ENCODE measurements at regions not wholly inside any gene's neighbourhood (a gene's known extent, or its start where the extent isn't known, plus 50 kb on each side); places are given as distances from the start of the nearest gene placed in this dataset.

GRCh38 chr4:62960415-62960814, 1448.8 kb downstream of the TECRL start:
- ATAC-seq (ENCODE audit: low FRiP score in 2 of 2), result no peak
- H3K9me3 ChIP-seq, result no peaks in the 10 kb centered on the region
- H3K36me3 ChIP-seq, result no peaks in the 10 kb centered on the region
- H3K4me1 ChIP-seq, result no peaks in the 10 kb centered on the region
- no peak overlapping the region for H3K4me3 ChIP-seq
- no peak for DNase-seq
- H3K27me3 ChIP-seq, result no peaks in the 10 kb centered on the region
- 64 to 65% methylated on average over 2 of the region's 2 CpGs for WGBS, 2 donors
- H3K27ac ChIP-seq, result no peak overlapping the region
- no peak for TF ChIP-seq EP300 (IDR thresholded peaks at IDR 0.05)
- TF ChIP-seq POLR2A (IDR thresholded peaks at IDR 0.05), result no peak
- TF ChIP-seq, protein P1, sequence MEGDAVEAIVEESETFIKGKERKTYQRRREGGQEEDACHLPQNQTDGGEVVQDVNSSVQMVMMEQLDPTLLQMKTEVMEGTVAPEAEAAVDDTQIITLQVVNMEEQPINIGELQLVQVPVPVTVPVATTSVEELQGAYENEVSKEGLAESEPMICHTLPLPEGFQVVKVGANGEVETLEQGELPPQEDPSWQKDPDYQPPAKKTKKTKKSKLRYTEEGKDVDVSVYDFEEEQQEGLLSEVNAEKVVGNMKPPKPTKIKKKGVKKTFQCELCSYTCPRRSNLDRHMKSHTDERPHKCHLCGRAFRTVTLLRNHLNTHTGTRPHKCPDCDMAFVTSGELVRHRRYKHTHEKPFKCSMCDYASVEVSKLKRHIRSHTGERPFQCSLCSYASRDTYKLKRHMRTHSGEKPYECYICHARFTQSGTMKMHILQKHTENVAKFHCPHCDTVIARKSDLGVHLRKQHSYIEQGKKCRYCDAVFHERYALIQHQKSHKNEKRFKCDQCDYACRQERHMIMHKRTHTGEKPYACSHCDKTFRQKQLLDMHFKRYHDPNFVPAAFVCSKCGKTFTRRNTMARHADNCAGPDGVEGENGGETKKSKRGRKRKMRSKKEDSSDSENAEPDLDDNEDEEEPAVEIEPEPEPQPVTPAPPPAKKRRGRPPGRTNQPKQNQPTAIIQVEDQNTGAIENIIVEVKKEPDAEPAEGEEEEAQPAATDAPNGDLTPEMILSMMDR (IDR thresholded peaks at IDR 0.05), result no peak
- TF ChIP-seq POLR2AphosphoS5 (IDR thresholded peaks at IDR 0.05), result no peak

GRCh38 chr4:62953752-62954151, 1455.5 kb downstream of the TECRL start:
- no peak overlapping the region for H3K27ac ChIP-seq
- no peaks in the 10 kb centered on the region for H3K27me3 ChIP-seq
- H3K4me3 ChIP-seq, result no peak overlapping the region
- TF ChIP-seq, protein P1 (IDR thresholded peaks at IDR 0.05), result no peak
- TF ChIP-seq EP300 (IDR thresholded peaks at IDR 0.05) (no peak), POLR2A (IDR thresholded peaks at IDR 0.05) (no peak), POLR2AphosphoS5 (IDR thresholded peaks at IDR 0.05) (no peak)
- H3K9me3 ChIP-seq, result no peaks in the 10 kb centered on the region
- no peaks in the 10 kb centered on the region for H3K4me1 ChIP-seq
- DNase-seq (no peak), ATAC-seq (ENCODE audit: low FRiP score in 2 of 2) (no peak)
- WGBS, 2 donors, result 57 to 62% methylated on average over 3 of the region's 3 CpGs
- no peaks in the 10 kb centered on the region for H3K36me3 ChIP-seq

GRCh38 chr4:62952366-62952765, 1456.9 kb downstream of the TECRL start:
- TF ChIP-seq POLR2AphosphoS5 (IDR thresholded peaks at IDR 0.05) (no peak), POLR2A (IDR thresholded peaks at IDR 0.05) (no peak), EP300 (IDR thresholded peaks at IDR 0.05) (no peak)
- TF ChIP-seq, protein P1 (IDR thresholded peaks at IDR 0.05), result no peak
- 49 to 76% methylated on average over 3 of the region's 3 CpGs for WGBS, 2 donors

GRCh38 chr4:62948108-62948507, 1461.1 kb downstream of the TECRL start:
- no peaks in the 10 kb centered on the region for H3K27me3 ChIP-seq
- no peaks in the 10 kb centered on the region for H3K9me3 ChIP-seq
- no peak for DNase-seq
- no peak overlapping the region for H3K27ac ChIP-seq
- H3K4me1 ChIP-seq, result no peaks in the 10 kb centered on the region
- H3K4me3 ChIP-seq, result no peak overlapping the region
- no peaks in the 10 kb centered on the region for H3K36me3 ChIP-seq
- no peak for TF ChIP-seq POLR2A (IDR thresholded peaks at IDR 0.05)
- TF ChIP-seq, protein P1 (IDR thresholded peaks at IDR 0.05), result no peak
- TF ChIP-seq POLR2AphosphoS5 (IDR thresholded peaks at IDR 0.05), result no peak
- TF ChIP-seq EP300 (IDR thresholded peaks at IDR 0.05), result no peak
- no peak for ATAC-seq (ENCODE audit: low FRiP score in 2 of 2)

More at GRCh38 chr4:62952366-62952765, 1456.9 kb downstream of the TECRL start:
- Histone ChIP-seq H3K9me3 (no peaks in the 10 kb centered on the region), H3K27ac (no peak overlapping the region), H3K4me3 (no peak overlapping the region), H3K4me1 (no peaks in the 10 kb centered on the region), H3K36me3 (no peaks in the 10 kb centered on the region), H3K27me3 (no peaks in the 10 kb centered on the region)
- no peak for ATAC-seq (ENCODE audit: low FRiP score in 2 of 2)
- DNase-seq, result no peak

DNA sequence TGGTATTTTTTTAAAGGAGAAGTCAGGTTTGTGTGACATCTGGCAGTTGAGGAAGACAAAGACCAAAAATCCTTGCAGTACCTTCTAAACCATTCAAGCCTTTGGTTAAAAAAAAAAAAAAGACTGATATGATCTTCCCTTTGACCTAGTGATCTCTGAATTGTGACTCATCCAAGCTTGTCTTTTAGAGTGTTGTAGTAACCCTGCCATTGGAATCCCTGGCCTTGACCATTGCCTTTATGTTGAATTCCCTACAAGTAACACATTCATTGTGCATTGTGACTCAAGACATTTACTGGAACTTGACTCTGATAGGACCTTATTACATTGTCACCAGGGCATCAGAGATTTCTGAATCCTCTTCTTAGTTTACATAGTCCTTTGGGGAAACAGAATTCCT, 1469.0 kb downstream of the TECRL start:
- ATAC-seq (ENCODE audit: low FRiP score in 2 of 2), result no peak
- no peak overlapping the region for H3K4me3 ChIP-seq
- H3K4me1 ChIP-seq, result no peaks in the 10 kb centered on the region
- H3K9me3 ChIP-seq, result no peaks in the 10 kb centered on the region
- H3K36me3 ChIP-seq, result no peaks in the 10 kb centered on the region
- TF ChIP-seq EP300 (IDR thresholded peaks at IDR 0.05) (no peak), POLR2AphosphoS5 (IDR thresholded peaks at IDR 0.05) (no peak), POLR2A (IDR thresholded peaks at IDR 0.05) (no peak)
- TF ChIP-seq, protein P1 (IDR thresholded peaks at IDR 0.05), result no peak
- no peak for DNase-seq
- H3K27me3 ChIP-seq, result no peaks in the 10 kb centered on the region
- no peak overlapping the region for H3K27ac ChIP-seq
